ENCODE measurements at regions not wholly inside any gene's neighbourhood (a gene's known extent, or its start where the extent isn't known, plus 50 kb on each side); places are given as distances from the start of the nearest gene placed in this dataset.
"Not testable (repeated sequence)": the region's sequence is repeated elsewhere in the genome, so short reads cannot be mapped to it uniquely, and the experiment has no call there.

DNA sequence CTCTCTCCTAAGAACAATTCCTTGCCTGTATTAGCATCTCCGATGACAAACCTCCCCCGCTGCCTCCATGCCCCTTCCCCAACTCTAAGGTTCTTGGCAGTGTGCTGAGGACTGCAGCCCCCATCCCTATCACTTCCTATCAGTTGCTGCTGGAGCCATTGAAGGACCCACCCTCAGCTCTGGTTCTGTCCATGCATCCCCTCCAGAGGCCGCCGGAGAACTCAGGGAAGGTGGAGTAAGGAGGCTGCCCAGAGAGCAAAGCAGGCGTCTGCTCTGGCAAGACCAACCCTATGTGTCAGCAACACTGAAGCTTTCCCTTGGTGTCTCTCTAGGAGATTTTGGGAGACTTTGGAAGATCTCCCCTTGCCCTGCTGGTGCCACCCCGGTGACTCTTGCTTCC, 1139.5 kb downstream of the TBC1D22A start:
- no peak for DNase-seq

DNA sequence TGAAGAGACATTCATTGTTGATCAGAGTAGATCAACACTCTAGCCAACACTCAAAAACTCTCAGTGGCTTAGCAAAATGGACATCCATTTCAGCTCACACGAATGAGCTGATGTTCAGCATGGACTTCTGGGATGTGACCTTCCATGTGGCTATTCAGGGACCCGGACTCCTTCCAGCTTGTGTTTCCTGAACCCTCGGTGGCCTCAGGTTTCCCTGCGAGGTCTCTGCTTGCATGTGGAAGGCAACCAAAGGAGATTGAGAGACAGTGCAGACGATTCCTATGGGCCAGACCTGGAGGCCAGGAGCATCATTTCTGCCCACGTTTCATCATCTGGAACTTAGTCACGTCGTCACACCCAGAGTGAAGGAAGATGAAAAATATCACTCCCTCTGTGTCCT, 1137.4 kb downstream of the TBC1D22A start:
- no peak for DNase-seq

DNA sequence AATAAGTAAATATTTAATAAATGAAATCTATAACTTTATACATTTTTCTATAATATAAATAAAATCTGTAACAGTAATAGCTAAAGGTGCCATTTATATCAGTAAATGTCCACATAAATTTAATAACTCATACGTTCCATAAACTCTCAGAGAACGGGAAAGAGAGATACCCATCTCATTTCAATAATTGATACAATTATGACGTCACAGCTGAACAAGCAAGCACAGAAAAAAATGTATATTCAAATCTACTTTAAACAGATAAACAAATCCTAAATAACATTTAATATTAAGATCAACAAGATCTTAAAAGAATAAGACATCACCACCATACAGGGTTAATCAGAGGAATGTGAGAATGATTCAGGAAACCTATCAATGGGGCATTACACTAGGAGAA, 1136.5 kb downstream of the TBC1D22A start:
- no peak for DNase-seq

- DNase-seq = no peak
Observed at GRCh38 chr22:47891609-47892008, 1129.2 kb downstream of the TBC1D22A start.

- no peak for DNase-seq
Observed at GRCh38 chr22:47888817-47889216, 1126.4 kb downstream of the TBC1D22A start.

- DNase-seq = no peak
Observed at GRCh38 chr22:47884775-47885174, 1122.3 kb downstream of the TBC1D22A start.

GRCh38 chr22:47884200-47884599, 1121.8 kb downstream of the TBC1D22A start:
- no peak for DNase-seq

GRCh38 chr22:47883757-47884156, 1121.3 kb downstream of the TBC1D22A start:
- no peak for DNase-seq

DNA sequence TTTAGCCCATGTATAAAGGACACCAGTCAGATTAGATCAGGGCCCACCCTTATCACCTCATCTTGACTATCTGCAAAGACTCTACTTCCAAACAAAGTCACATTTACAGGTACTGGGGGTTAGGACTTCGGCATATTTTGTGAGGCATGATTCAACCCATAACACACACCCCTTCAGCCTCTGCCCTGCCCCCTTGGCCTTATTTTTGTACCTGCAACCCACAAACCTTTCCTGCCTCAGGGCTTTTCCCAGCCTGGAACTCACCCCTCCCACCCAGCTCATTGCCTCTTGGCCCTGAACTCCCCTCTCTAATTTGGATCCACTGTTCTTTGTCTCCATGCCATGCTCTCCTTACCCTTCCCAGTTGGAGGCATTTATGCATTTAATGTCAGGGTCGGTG, 1116.9 kb downstream of the TBC1D22A start:
- no peak for DNase-seq

DNA sequence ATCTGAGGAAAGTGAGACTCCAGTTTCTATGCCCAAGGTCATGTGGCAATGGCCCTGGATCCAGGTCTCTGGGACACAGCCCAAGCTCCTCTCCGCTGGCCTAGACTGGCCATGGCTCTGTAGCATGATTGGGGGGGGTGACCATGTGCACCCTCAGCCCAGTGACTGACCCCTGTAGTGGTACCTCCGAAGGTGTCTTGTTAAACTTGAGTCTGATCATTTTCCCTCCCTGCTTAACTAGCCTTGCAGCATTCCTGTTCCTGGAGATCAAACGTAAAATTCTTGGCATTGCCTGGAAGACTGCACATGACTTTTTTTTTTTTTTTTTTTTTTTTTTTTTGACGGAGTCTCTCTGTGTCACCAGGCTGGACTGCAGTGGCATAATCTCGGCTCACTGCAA, 1116.0 kb downstream of the TBC1D22A start:
- no peak for DNase-seq

- no peak for DNase-seq
Observed at GRCh38 chr22:47872761-47873535, 1110.5 kb downstream of the TBC1D22A start.

GRCh38 chr22:47865626-47866025, 1103.2 kb downstream of the TBC1D22A start:
- no peak for DNase-seq

DNA sequence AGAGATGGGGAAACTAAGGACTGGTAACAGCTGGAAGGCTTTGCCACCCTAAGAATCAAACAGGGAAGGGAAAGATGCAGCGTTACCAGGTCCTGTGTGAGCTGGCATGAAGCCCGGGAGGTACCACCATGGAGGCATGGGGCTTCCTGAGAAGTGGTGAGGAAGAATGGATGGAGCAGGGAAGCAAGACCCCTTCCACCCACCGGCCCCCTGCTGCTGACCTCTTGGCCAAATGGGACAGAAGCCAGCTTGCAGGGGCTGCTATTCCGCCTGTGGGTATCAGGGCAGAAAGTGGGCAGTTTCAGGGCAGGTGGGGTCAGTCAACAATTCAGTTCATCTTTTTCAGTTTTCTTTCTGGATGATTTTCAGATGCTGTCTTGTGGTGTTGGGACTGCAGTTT, 1099.9 kb downstream of the TBC1D22A start:
- no peak for DNase-seq

DNA sequence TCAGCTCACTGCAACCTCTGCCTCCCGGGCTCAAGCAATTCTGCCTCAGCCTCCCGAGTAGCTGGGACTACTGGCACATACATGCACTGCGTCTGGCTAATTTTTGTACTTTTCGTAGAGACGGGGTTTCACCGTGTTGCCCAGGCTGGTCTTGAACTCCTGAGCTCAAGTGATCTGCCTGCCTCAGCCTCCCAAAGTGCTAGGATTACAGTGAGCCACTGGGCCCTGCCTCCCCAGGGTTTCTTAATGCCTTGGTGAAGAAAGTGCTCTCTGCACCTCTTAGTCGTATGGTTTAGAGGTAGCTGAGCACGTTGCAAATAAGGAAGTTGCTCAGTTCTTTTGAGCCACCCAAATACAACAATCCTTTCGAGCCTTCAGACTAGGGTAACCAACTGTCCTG, 1098.5 kb downstream of the TBC1D22A start:
- not testable (repeated sequence) for DNase-seq

- DNase-seq = no peak
Observed at GRCh38 chr22:47859881-47860525, 1097.6 kb downstream of the TBC1D22A start.

DNA sequence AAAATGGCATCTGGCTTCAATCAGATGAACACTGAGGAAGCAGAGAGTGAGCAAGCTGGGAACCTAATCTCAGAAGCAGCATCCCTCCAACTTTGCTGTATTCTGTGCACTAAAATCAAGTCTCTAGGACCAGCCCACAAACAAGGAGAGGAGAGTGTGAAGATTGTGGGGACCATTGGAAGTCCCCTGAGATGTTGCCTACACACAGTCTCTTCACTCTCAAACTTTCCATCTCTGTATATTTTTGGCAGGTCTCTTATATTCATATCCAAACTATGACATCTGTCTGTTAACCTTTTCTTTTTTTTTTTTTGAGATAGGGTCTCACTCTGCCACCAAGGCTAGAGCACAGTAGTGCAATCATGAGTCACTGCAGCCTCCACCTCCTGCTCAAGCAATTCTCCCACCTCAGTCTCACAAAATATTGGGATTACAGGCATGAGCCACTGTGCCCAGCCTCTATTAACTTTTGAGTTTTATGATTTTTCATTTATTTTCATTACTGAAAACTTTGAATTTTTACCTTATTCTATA, 1096.4 kb downstream of the TBC1D22A start:
- no peak for DNase-seq

GRCh38 chr22:47854680-47855079, 1092.2 kb downstream of the TBC1D22A start:
- no peak for DNase-seq

GRCh38 chr22:47854251-47854650, 1091.8 kb downstream of the TBC1D22A start:
- DNase-seq = no peak

DNA sequence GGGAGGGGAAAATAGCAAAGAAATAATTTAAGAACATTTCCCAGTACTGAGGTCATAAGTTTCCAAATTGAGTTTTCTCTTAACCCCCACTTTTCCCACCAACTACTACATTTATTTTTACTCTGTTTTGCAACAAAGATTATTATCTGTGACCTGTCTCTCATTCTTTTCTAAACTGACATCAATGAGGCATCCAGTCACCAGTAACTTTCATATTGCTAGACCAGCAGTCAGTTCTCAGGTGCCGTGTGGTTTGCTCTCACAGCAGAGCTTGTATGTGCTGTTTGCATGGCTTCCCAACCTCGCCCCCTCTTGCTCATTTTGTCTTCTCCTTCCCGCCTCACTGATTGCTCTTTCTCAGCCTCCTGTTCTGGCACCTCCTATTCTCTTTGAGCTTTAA, 1091.3 kb downstream of the TBC1D22A start:
- no peak for DNase-seq

- no peak for DNase-seq
Observed at GRCh38 chr22:47851586-47851985, 1089.1 kb downstream of the TBC1D22A start.

- no peak for DNase-seq
Observed at GRCh38 chr22:47850644-47851151, 1088.2 kb downstream of the TBC1D22A start.

GRCh38 chr22:47849576-47849975, 1087.1 kb downstream of the TBC1D22A start:
- no peak for DNase-seq

GRCh38 chr22:47848184-47848920, 1085.9 kb downstream of the TBC1D22A start:
- DNase-seq = no peak

Data from SW 1271 (cell line).